NCI-H1417 treated with DMSO at 0.1 percent for 48 hours (cell line): ENCODE measurements at regions not wholly inside any gene's neighbourhood (a gene's known extent, or its start where the extent isn't known, plus 50 kb on each side); places are given as distances from the start of the nearest gene placed in this dataset.
"Not testable (repeated sequence)": the region's sequence is repeated elsewhere in the genome, so short reads cannot be mapped to it uniquely, and the experiment has no call there.

ENCODE experiments used
- DNase-seq: peaks from one replicate; lab custom pipeline; 2025; lab: John Stamatoyannopoulos, UW

- DNase-seq = no peak
Measured at GRCh38 chr13:63840551-63841421, 2425.1 kb upstream of the PCDH20 start.

- no peak for DNase-seq
Measured at GRCh38 chr13:63838366-63839110, 2422.9 kb upstream of the PCDH20 start.

- not testable (repeated sequence) for DNase-seq
Measured at GRCh38 chr13:63837701-63838100, 2422.1 kb upstream of the PCDH20 start.

- DNase-seq = not testable (repeated sequence)
Measured at GRCh38 chr13:63829609-63830008, 2414.0 kb upstream of the PCDH20 start.

GRCh38 chr13:63821785-63822184 is 2406.1 kb upstream of the PCDH20 start:
- DNase-seq = not testable (repeated sequence)

GRCh38 chr13:63811428-63812004 is 2395.9 kb upstream of the PCDH20 start:
- DNase-seq = not testable (repeated sequence)

- DNase-seq = not testable (repeated sequence)
Measured at GRCh38 chr13:63791134-63791533, 2375.5 kb upstream of the PCDH20 start.

- no peak for DNase-seq
Measured at GRCh38 chr13:63774133-63774532, 2358.5 kb upstream of the PCDH20 start.

GRCh38 chr13:63773476-63773875 is 2357.8 kb upstream of the PCDH20 start:
- DNase-seq = no peak

GRCh38 chr13:63757683-63758082 is 2342.0 kb upstream of the PCDH20 start:
- not testable (repeated sequence) for DNase-seq

- DNase-seq = not testable (repeated sequence)
Measured at GRCh38 chr13:63749857-63750256, 2334.2 kb upstream of the PCDH20 start.

- not testable (repeated sequence) for DNase-seq
Measured at GRCh38 chr13:63741814-63742101, 2326.1 kb upstream of the PCDH20 start.

GRCh38 chr13:63741029-63741813 is 2325.6 kb upstream of the PCDH20 start:
- no peak for DNase-seq

- not testable (repeated sequence) for DNase-seq
Measured at GRCh38 chr13:63739112-63739735, 2323.6 kb upstream of the PCDH20 start.

- no peak for DNase-seq
Measured at GRCh38 chr13:63737418-63737817, 2321.8 kb upstream of the PCDH20 start.

- DNase-seq = no peak
Measured at GRCh38 chr13:63731896-63732295, 2316.2 kb upstream of the PCDH20 start.

- not testable (repeated sequence) for DNase-seq
Measured at GRCh38 chr13:63712159-63712558, 2296.5 kb upstream of the PCDH20 start.

GRCh38 chr13:63706751-63707150 is 2291.1 kb upstream of the PCDH20 start:
- no peak for DNase-seq

GRCh38 chr13:63704521-63704920 is 2288.9 kb upstream of the PCDH20 start:
- no peak for DNase-seq

- DNase-seq = no peak
Measured at GRCh38 chr13:63700350-63700749, 2284.7 kb upstream of the PCDH20 start.

- no peak for DNase-seq
Measured at GRCh38 chr13:63699948-63700347, 2284.3 kb upstream of the PCDH20 start.

GRCh38 chr13:63696055-63696454 is 2280.4 kb upstream of the PCDH20 start:
- no peak for DNase-seq
